ENCODE measurements at regions not wholly inside any gene's neighbourhood (a gene's known extent, or its start where the extent isn't known, plus 50 kb on each side); places are given as distances from the start of the nearest gene placed in this dataset.

DNA sequence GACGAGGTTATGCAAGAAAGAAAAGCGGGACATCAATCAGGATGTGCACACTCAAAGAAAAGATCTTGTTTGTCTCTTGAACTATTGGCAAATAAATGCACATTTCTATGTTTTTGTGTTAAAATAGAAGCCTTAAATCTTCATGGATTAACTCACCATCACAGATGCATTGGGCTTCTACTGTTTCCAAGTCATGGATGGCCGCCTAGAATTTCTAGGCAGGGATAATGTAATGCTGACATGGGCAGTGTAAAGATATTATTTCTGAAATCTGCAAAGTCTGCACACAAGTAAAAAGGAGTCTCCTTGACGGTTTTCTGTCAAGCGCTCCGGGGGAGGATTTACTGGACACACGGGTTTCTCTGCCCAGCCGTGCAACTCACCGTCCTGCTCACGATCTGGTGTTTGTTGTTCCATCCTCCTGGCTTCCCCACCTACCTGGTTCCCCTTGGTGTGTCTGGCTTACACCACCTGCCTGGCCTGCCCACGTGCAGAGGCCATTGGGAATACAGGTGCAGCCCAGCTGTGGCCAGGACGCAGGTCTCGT is 103.3 kb upstream of the FZD10 start:
- TF ChIP-seq CTCF (IDR thresholded peaks at IDR 0.05; ENCODE audit: low read depth, low read length) = no peak
- TF ChIP-seq POLR2A (IDR thresholded peaks at IDR 0.05; ENCODE audit: extremely low read depth, insufficient read length) = no peak
- no peak for TF ChIP-seq MAX (IDR thresholded peaks at IDR 0.05; ENCODE audit: low read depth, low read length)
- TF ChIP-seq MYC (IDR thresholded peaks at IDR 0.05; ENCODE audit: low read depth, low read length) = no peak
